IMR-90 (cell line): ENCODE measurements at regions not wholly inside any gene's neighbourhood (a gene's known extent, or its start where the extent isn't known, plus 50 kb on each side); places are given as distances from the start of the nearest gene placed in this dataset.

Source experiments
- CTCF ChIP-seq: conservative IDR thresholded peaks from 2 replicates; pipeline ENCODE4 v1.5.1; 2012; ENCODE audit warnings: mild to moderate bottlenecking, low read depth, low read length, improper control_type of control experiment
- ELK1 ChIP-seq: fragments of 150-350 bp; IDR thresholded peaks from 2 replicates; pipeline ENCODE4 v1.6.1; 2016; ENCODE audit warnings: low read depth, mild to moderate bottlenecking, low read length, moderate library complexity, borderline replicate concordance
- RCOR1 ChIP-seq: IDR thresholded peaks from 2 replicates; pipeline ENCODE4 v1.6.1; 2012; ENCODE audit warnings: mild to moderate bottlenecking, low read length, improper control_type of control experiment; ENCODE audit not compliant: insufficient replicate concordance

- TF ChIP-seq CTCF: no peak
- TF ChIP-seq ELK1: no peak
- TF ChIP-seq RCOR1: no peak
These were observed 122.0 kb upstream of the FER start for GRCh38 chr5:108625654-108626053.
